ENCODE measurements at regions not wholly inside any gene's neighbourhood (a gene's known extent, or its start where the extent isn't known, plus 50 kb on each side); places are given as distances from the start of the nearest gene placed in this dataset.

- H3K27ac ChIP-seq: peak overlapping the region in 1 of 2 donors; percentile 26
- TF ChIP-seq POLR2AphosphoS5 (IDR thresholded peaks at IDR 0.05) (no peak), CTCF (IDR thresholded peaks at IDR 0.05) (no peak), POLR2A (IDR thresholded peaks at IDR 0.05) (no peak)
Measured at GRCh38 chr13:106690779-106691178, 122.8 kb upstream of the ARGLU1 start.

GRCh38 chr13:106689906-106690305 is 122.0 kb upstream of the ARGLU1 start:
- no peaks in the 10 kb centered on the region for H3K36me3 ChIP-seq
- no peak overlapping the region for H3K27ac ChIP-seq
- TF ChIP-seq CTCF (IDR thresholded peaks at IDR 0.05): no peak
- TF ChIP-seq POLR2A (IDR thresholded peaks at IDR 0.05): no peak
- no peak for TF ChIP-seq POLR2AphosphoS5 (IDR thresholded peaks at IDR 0.05)
- H3K4me3 ChIP-seq: no peak overlapping the region
- no peaks in the 10 kb centered on the region for H3K4me1 ChIP-seq
- intact Hi-C loops (cut with DNase I; ENCODE audit: low total_unique reads): no loop called here
- no peaks in the 10 kb centered on the region for H3K27me3 ChIP-seq
- no peaks in the 10 kb centered on the region for H3K9me3 ChIP-seq
- DNase-seq (ENCODE audit: low spot score in 2 of 2): no peak

More at GRCh38 chr13:106690779-106691178, 122.8 kb upstream of the ARGLU1 start:
- H3K36me3 ChIP-seq: no peaks in the 10 kb centered on the region
- no peak overlapping the region for H3K4me3 ChIP-seq
- no peaks in the 10 kb centered on the region for H3K27me3 ChIP-seq
- H3K9me3 ChIP-seq: no peaks in the 10 kb centered on the region
- no peak for DNase-seq (ENCODE audit: low spot score in 2 of 2)
- no peaks in the 10 kb centered on the region for H3K4me1 ChIP-seq
- intact Hi-C loops (cut with DNase I; ENCODE audit: low total_unique reads): no loop called here

- H3K27ac ChIP-seq: no peak overlapping the region
- no peaks in the 10 kb centered on the region for H3K4me1 ChIP-seq
- H3K36me3 ChIP-seq: no peaks in the 10 kb centered on the region
- H3K4me3 ChIP-seq: no peak overlapping the region
- TF ChIP-seq CTCF (IDR thresholded peaks at IDR 0.05) (no peak), POLR2A (IDR thresholded peaks at IDR 0.05) (no peak), POLR2AphosphoS5 (IDR thresholded peaks at IDR 0.05) (no peak)
- no peak for DNase-seq (ENCODE audit: low spot score in 2 of 2)
- H3K9me3 ChIP-seq: no peaks in the 10 kb centered on the region
- H3K27me3 ChIP-seq: no peaks in the 10 kb centered on the region
- intact Hi-C loops (cut with DNase I; ENCODE audit: low total_unique reads): no loop called here
Measured at GRCh38 chr13:106688940-106689339, 121.0 kb upstream of the ARGLU1 start.

- Histone ChIP-seq H3K4me3 (no peak overlapping the region), H3K9me3 (no peaks in the 10 kb centered on the region), H3K4me1 (no peaks in the 10 kb centered on the region), H3K36me3 (no peaks in the 10 kb centered on the region), H3K27ac (no peak overlapping the region), H3K27me3 (no peaks in the 10 kb centered on the region)
- TF ChIP-seq CTCF (IDR thresholded peaks at IDR 0.05) (no peak), POLR2AphosphoS5 (IDR thresholded peaks at IDR 0.05) (no peak), POLR2A (IDR thresholded peaks at IDR 0.05) (no peak)
- DNase-seq (ENCODE audit: low spot score in 2 of 2): no peak
- intact Hi-C loops (cut with DNase I; ENCODE audit: low total_unique reads): no loop called here
Measured at GRCh38 chr13:106686163-106686562, 118.2 kb upstream of the ARGLU1 start.

GRCh38 chr13:106685143-106685542 is 117.2 kb upstream of the ARGLU1 start:
- DNase-seq (ENCODE audit: low spot score in 2 of 2): no peak
- no peaks in the 10 kb centered on the region for H3K9me3 ChIP-seq
- H3K27ac ChIP-seq: no peak overlapping the region
- intact Hi-C loops (cut with DNase I; ENCODE audit: low total_unique reads): no loop called here
- no peaks in the 10 kb centered on the region for H3K27me3 ChIP-seq
- H3K36me3 ChIP-seq: no peaks in the 10 kb centered on the region
- H3K4me1 ChIP-seq: no peaks in the 10 kb centered on the region
- no peak overlapping the region for H3K4me3 ChIP-seq
- TF ChIP-seq POLR2AphosphoS5 (IDR thresholded peaks at IDR 0.05) (no peak), POLR2A (IDR thresholded peaks at IDR 0.05) (no peak), CTCF (IDR thresholded peaks at IDR 0.05) (no peak)

Data from breast epithelium (tissue), 4 donors.